A549 (cell line): ENCODE measurements at regions not wholly inside any gene's neighbourhood (a gene's known extent, or its start where the extent isn't known, plus 50 kb on each side); places are given as distances from the start of the nearest gene placed in this dataset.

Experiments used
- ATAC-seq, 2 experiments: fragments of 200-7000 bp in 1 of 2; fragments of >200 bp in 1 of 2; cut with Nextera tagmentation in 1 of 2; cut with Tn5 transposase in 1 of 2; 3 replicates each; pipeline versions ENCODE4 v1.8.0 to v1.9.1; 2018 to 2020; ENCODE audit warnings: mild to moderate bottlenecking in 1 of 2, moderate library complexity in 1 of 2
- CTCF ChIA-PET: fragments of 300-600 bp; sonication (Branson Sonifier 250); formaldehyde crosslinking; extraction: SDS; loops from one replicate; lab custom pipeline; 2021; ENCODE audit warnings: antibody characterized with exemption, inconsistent platforms; lab: Yijun Ruan, JAX
- POLR2A ChIA-PET: fragments of 350-600 bp; formaldehyde crosslinking; extraction: SDS; loops from one replicate; lab custom pipeline; 2021; ENCODE audit warnings: antibody characterized with exemption, inconsistent platforms; lab: Yijun Ruan, JAX
- DNase-seq, 2 experiments: peaks; one replicate each; pipeline versions ENCODE4 v3.0.0 to v3.0.0-alpha.2; 2011 to 2016; ENCODE audit warnings: low read depth in 1 of 2, low spot score in 1 of 2
- FAIRE-seq: peaks from 2 replicates; lab custom pipeline; 2011; peaks lifted over from hg19 to GRCh38; lab: Jason Lieb, UNC
- H3K27ac ChIP-seq, 2 experiments: fragments of >200 bp; sonication (Bioruptor Twin); formaldehyde crosslinking; 3 replicates each; pipeline ENCODE4 v1.5.1; 2016 to 2017
- H3K4me1 ChIP-seq: fragments of >200 bp; sonication (Bioruptor Twin); formaldehyde crosslinking; 3 replicates; pipeline ENCODE4 v1.6.1; 2016
- H3K4me2 ChIP-seq: fragments of >200 bp; sonication (Bioruptor Twin); formaldehyde crosslinking; 3 replicates; pipeline ENCODE4 v1.6.1; 2016
- H3K4me3 ChIP-seq: fragments of >200 bp; sonication (Bioruptor Twin); formaldehyde crosslinking; 3 replicates; pipeline ENCODE4 v1.5.1; 2016
- H3K9me3 ChIP-seq: fragments of >200 bp; sonication (Bioruptor Twin); formaldehyde crosslinking; 3 replicates; pipeline ENCODE4 v1.6.1; 2016
- BHLHE40 ChIP-seq: IDR thresholded peaks from 2 replicates; pipeline ENCODE4 v1.6.1; 2012; ENCODE audit warnings: low read depth, low read length, inconsistent platforms
- CBX8 ChIP-seq: fragments of 200-600 bp; sonication (generic); IDR thresholded peaks from 2 replicates; pipeline ENCODE4 v1.6.1; 2016
- CEBPB ChIP-seq, 2 experiments: fragments of >200 bp in 1 of 2; sonication (Bioruptor Twin) in 1 of 2; formaldehyde crosslinking in 1 of 2; IDR thresholded peaks; 2 replicates each; pipeline ENCODE4 v1.6.1; 2012 to 2016
- CHD4 ChIP-seq: fragments of 200-600 bp; sonication (generic); IDR thresholded peaks from 2 replicates; pipeline ENCODE4 v1.6.1; 2016; ENCODE audit warnings: antibody characterized with exemption, mild to moderate bottlenecking, borderline replicate concordance
- EHF ChIP-seq: fragments of 250-450 bp; sonication (Bioruptor Pico); IDR thresholded peaks from 2 replicates; pipeline ENCODE4 v1.5.0; 2020; ENCODE audit warnings: mild to moderate bottlenecking
- ESRRA ChIP-seq: fragments of 150-350 bp; IDR thresholded peaks from 2 replicates; pipeline ENCODE4 v1.6.1; 2014; ENCODE audit warnings: mild to moderate bottlenecking, low read length, borderline replicate concordance
- HDAC2 ChIP-seq: fragments of 200-600 bp; sonication (generic); IDR thresholded peaks from 2 replicates; pipeline ENCODE4 v1.6.1; 2016
- HEYL ChIP-seq: fragments of 250-450 bp; sonication (Bioruptor Pico); IDR thresholded peaks from 2 replicates; pipeline ENCODE4 v1.8.0; 2021; ENCODE audit warnings: mild to moderate bottlenecking, moderate library complexity
- HOXA7 ChIP-seq: fragments of 250-450 bp; sonication (Bioruptor Pico); IDR thresholded peaks from 2 replicates; pipeline ENCODE4 v1.5.0; 2020; ENCODE audit warnings: mild to moderate bottlenecking, moderate library complexity
- HOXB13 ChIP-seq: fragments of 250-450 bp; sonication (Bioruptor Pico); IDR thresholded peaks from 2 replicates; pipeline ENCODE4 v1.5.0; 2020; ENCODE audit warnings: low read depth, mild to moderate bottlenecking, moderate library complexity
- HOXB5 ChIP-seq: fragments of 250-450 bp; sonication (Bioruptor Pico); IDR thresholded peaks from 2 replicates; pipeline ENCODE4 v1.5.0; 2020; ENCODE audit warnings: mild to moderate bottlenecking, moderate library complexity
- JUNB ChIP-seq: fragments of >200 bp; sonication (Bioruptor Twin); formaldehyde crosslinking; IDR thresholded peaks from 2 replicates; pipeline ENCODE4 v1.6.1; 2016
- KDM5A ChIP-seq: fragments of 200-600 bp; sonication (generic); IDR thresholded peaks from 2 replicates; pipeline ENCODE4 v1.6.1; 2016; ENCODE audit warnings: antibody characterized with exemption, mild to moderate bottlenecking
- MAX ChIP-seq: IDR thresholded peaks from 2 replicates; pipeline ENCODE4 v1.6.1; 2012
- MYC ChIP-seq: IDR thresholded peaks from 2 replicates; pipeline ENCODE4 v1.6.1; 2012; ENCODE audit warnings: mild to moderate bottlenecking, inconsistent platforms, low read length, improper control_type of control experiment, borderline replicate concordance
- NFE2L2 ChIP-seq: fragments of 150-350 bp; conservative IDR thresholded peaks from 2 replicates; pipeline ENCODE4 v1.6.1; 2014; ENCODE audit warnings: low read length
- PBX3 ChIP-seq: IDR thresholded peaks from 2 replicates; pipeline ENCODE4 v1.6.1; 2012
- RARB ChIP-seq: fragments of 250-450 bp; sonication (Bioruptor Pico); IDR thresholded peaks from 2 replicates; pipeline ENCODE4 v1.8.0; 2021; ENCODE audit warnings: mild to moderate bottlenecking, moderate library complexity
- SREBF2 ChIP-seq: fragments of 450-650 bp; IDR thresholded peaks from 2 replicates; pipeline ENCODE4 v1.6.1; 2014; ENCODE audit warnings: mild to moderate bottlenecking, moderate library complexity
- ZNF302 ChIP-seq: fragments of 250-450 bp; sonication (Bioruptor Pico); IDR thresholded peaks from 2 replicates; pipeline ENCODE4 v1.9.0; 2021; ENCODE audit warnings: inconsistent platforms, mild to moderate bottlenecking, moderate library complexity
- WGBS: methylation state at CpG from one replicate; pipeline ENCODE4 v1.1.6; 2017; ENCODE audit errors: missing lambda C conversion rate; 5-methylcytosine and 5-hydroxymethylcytosine counted together
- TF ChIP-seq, protein P1 (sequence below): fragments of >200 bp; sonication (Bioruptor Twin); formaldehyde crosslinking; IDR thresholded peaks from 3 replicates; pipeline ENCODE4 v1.5.1; 2016
- TF ChIP-seq, protein P2 (sequence below): fragments of 250-450 bp; sonication (Bioruptor Pico); IDR thresholded peaks from 2 replicates; pipeline ENCODE4 v1.5.0; 2021; ENCODE audit warnings: mild to moderate bottlenecking, moderate library complexity, borderline replicate concordance

- CTCF ChIA-PET, result interaction anchor here (1.1 kb wide), 1 partner anchor 169 kb away, joined by 3 read pairs; no protein-coding TSS in a partner anchor
- TF ChIP-seq CBX8, result no peak
- TF ChIP-seq MAX, result no peak
- no peak for TF ChIP-seq EHF (CRISPR knock-in tag)
- no peak for TF ChIP-seq NFE2L2
- TF ChIP-seq CEBPB (IDR thresholded peaks at IDR 0.05), result no peak
- no peak for TF ChIP-seq PBX3
- TF ChIP-seq, protein P1, sequence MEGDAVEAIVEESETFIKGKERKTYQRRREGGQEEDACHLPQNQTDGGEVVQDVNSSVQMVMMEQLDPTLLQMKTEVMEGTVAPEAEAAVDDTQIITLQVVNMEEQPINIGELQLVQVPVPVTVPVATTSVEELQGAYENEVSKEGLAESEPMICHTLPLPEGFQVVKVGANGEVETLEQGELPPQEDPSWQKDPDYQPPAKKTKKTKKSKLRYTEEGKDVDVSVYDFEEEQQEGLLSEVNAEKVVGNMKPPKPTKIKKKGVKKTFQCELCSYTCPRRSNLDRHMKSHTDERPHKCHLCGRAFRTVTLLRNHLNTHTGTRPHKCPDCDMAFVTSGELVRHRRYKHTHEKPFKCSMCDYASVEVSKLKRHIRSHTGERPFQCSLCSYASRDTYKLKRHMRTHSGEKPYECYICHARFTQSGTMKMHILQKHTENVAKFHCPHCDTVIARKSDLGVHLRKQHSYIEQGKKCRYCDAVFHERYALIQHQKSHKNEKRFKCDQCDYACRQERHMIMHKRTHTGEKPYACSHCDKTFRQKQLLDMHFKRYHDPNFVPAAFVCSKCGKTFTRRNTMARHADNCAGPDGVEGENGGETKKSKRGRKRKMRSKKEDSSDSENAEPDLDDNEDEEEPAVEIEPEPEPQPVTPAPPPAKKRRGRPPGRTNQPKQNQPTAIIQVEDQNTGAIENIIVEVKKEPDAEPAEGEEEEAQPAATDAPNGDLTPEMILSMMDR, result no peak
- TF ChIP-seq HOXA7, result no peak
- TF ChIP-seq SREBF2, result no peak
- TF ChIP-seq ESRRA, result no peak
- TF ChIP-seq HOXB5 (CRISPR knock-in tag), result no peak
- TF ChIP-seq MYC, result no peak
- no peak for TF ChIP-seq ZNF302
- no peak for TF ChIP-seq CHD4
- no peak for TF ChIP-seq JUNB
- TF ChIP-seq HDAC2, result no peak
- ATAC-seq (no peak), DNase-seq (no peak), FAIRE-seq (no peak)
- Histone ChIP-seq H3K27ac (no peak overlapping the region), H3K4me2 (no peak overlapping the region), H3K4me3 (no peak overlapping the region), H3K9me3 (no peaks in the 10 kb centered on the region), H3K4me1 (no peaks in the 10 kb centered on the region)
- 20% methylated on average over 6 of the region's 10 CpGs for WGBS
- POLR2A ChIA-PET, result no interaction called here
These were observed 140.3 kb upstream of the RET start for GRCh38 chr10:42936580-42936979.

- TF ChIP-seq ZNF302, result no peak
- TF ChIP-seq BHLHE40, result no peak
- TF ChIP-seq KDM5A, result no peak
- no peak for TF ChIP-seq HOXB13 (CRISPR knock-in tag)
- TF ChIP-seq RARB (CRISPR knock-in tag), result no peak
- TF ChIP-seq, protein P2, sequence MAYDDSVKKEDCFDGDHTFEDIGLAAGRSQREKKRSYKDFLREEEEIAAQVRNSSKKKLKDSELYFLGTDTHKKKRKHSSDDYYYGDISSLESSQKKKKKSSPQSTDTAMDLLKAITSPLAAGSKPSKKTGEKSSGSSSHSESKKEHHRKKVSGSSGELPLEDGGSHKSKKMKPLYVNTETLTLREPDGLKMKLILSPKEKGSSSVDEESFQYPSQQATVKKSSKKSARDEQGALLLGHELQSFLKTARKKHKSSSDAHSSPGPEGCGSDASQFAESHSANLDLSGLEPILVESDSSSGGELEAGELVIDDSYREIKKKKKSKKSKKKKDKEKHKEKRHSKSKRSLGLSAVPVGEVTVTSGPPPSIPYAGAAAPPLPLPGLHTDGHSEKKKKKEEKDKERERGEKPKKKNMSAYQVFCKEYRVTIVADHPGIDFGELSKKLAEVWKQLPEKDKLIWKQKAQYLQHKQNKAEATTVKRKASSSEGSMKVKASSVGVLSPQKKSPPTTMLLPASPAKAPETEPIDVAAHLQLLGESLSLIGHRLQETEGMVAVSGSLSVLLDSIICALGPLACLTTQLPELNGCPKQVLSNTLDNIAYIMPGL (CRISPR knock-in tag), result no peak
- TF ChIP-seq HEYL (CRISPR knock-in tag), result no peak
- TF ChIP-seq ESRRA, result no peak
- no peak for TF ChIP-seq SREBF2
- FAIRE-seq, result no peak
- DNase-seq, result no peak
- no peak overlapping the region for H3K27ac ChIP-seq
- no peaks in the 10 kb centered on the region for H3K9me3 ChIP-seq
- POLR2A ChIA-PET, result no interaction called here
- ATAC-seq, result no peak
- no peak overlapping the region for H3K4me3 ChIP-seq
- WGBS, result 64% methylated on average over 5 of the region's 7 CpGs
- H3K4me2 ChIP-seq, result no peak overlapping the region
- CTCF ChIA-PET, result interaction anchor here (1.1 kb wide), 1 partner anchor 168 kb away, joined by 3 read pairs; no protein-coding TSS in a partner anchor
- H3K4me1 ChIP-seq, result no peaks in the 10 kb centered on the region
These were observed 139.8 kb upstream of the RET start for GRCh38 chr10:42937048-42937447.
